ENCODE measurements at regions not wholly inside any gene's neighbourhood (a gene's known extent, or its start where the extent isn't known, plus 50 kb on each side); places are given as distances from the start of the nearest gene placed in this dataset.

DNA sequence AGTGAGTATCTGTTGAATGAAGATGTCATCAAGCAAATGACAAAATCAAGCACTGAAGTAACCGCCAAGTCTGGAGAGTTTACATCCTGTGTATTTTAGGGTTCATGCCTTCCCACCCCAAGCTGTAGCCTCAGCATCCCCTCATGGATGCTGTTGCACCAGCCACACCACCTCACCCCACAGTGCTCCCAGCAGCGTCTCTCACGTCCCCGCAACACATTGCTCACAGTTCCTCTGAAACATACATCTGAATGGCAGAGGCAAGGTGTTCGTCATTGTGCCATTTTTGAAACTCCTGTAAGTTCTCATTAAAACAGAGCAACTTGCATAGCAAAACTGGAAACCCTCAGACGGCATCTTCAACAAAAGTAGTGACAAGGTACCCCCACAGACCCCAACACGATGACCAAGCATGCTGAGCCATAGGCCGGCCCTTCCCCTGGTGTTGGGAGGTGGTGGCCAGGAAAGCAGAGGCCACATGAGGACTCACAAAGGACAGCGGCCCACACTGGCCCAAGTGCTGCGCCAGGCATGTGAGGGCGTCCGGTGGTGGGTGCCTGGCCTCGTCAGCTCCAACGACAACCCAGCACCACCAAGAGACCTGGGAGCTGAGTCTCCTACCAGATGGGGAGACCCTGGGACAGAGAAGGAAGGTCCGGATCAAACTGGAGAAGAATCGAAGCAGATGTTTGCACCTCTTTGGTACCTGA, 456.5 kb downstream of the EIPR1 start:
- no peak for DNase-seq
- 89 to 94% (median 93%) methylated on average over 16 of the region's 16 CpGs for WGBS, 3 donors
- TF ChIP-seq EP300 (IDR thresholded peaks at IDR 0.05): no peak
- TF ChIP-seq POLR2A (IDR thresholded peaks at IDR 0.05): no peak
- TF ChIP-seq, protein P1, sequence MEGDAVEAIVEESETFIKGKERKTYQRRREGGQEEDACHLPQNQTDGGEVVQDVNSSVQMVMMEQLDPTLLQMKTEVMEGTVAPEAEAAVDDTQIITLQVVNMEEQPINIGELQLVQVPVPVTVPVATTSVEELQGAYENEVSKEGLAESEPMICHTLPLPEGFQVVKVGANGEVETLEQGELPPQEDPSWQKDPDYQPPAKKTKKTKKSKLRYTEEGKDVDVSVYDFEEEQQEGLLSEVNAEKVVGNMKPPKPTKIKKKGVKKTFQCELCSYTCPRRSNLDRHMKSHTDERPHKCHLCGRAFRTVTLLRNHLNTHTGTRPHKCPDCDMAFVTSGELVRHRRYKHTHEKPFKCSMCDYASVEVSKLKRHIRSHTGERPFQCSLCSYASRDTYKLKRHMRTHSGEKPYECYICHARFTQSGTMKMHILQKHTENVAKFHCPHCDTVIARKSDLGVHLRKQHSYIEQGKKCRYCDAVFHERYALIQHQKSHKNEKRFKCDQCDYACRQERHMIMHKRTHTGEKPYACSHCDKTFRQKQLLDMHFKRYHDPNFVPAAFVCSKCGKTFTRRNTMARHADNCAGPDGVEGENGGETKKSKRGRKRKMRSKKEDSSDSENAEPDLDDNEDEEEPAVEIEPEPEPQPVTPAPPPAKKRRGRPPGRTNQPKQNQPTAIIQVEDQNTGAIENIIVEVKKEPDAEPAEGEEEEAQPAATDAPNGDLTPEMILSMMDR (IDR thresholded peaks at IDR 0.05): no peak

DNA sequence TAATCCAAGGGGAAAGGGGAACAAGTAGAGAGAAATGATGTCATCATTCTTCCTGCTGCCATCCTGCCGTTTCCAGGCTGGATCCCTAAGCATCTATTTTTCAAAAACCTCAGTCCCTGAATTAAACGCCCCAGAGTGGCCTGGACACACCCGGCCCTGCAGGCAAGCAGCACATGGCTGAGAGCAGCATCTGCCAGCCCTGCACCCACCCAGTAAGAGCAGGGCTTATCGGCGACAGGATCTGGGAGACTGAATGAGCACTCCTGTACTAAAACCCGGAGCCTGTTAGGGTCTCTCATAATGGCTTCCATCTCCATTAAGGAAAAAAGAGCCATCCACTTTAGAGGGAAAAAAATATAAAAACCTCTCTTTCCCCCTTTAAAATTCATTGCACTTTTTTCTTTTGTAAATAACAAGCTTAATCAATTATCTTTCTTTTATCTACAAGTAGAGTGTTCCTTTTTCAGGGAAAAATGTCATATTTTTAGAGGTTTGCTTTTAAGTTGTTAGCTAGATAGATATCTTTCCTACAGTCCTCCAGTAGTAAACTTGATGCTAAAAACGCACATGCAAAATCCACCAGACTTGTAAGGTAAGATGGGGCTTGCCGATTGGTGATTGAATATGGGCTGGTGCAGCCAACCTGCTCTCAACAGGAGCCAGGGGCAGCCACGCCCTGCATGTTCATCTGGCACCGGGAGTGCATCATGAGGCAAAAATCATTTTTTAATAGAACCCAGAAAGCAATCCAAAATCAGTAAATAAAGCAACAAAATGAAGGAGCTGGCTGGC, 457.8 kb downstream of the EIPR1 start:
- 50 to 62% (median 56%) methylated on average over 10 of the region's 10 CpGs for WGBS, 3 donors
- H3K36me3 ChIP-seq: no peaks in the 10 kb centered on the region
- H3K27ac ChIP-seq: no peak overlapping the region
- no peak overlapping the region for H3K4me3 ChIP-seq
- TF ChIP-seq EP300 (IDR thresholded peaks at IDR 0.05): no peak
- DNase-seq: no peak
- peaks cover 0 to 6% of the 10 kb centered on the region in 2 donors for H3K9me3 ChIP-seq
- H3K27me3 ChIP-seq: no peaks in the 10 kb centered on the region
- intact Hi-C loops (cut with DNase I): no loop called here
- H3K4me1 ChIP-seq (ENCODE audit: insufficient read depth): no peaks in the 10 kb centered on the region

More for the DNA sequence above, 456.5 kb downstream of the EIPR1 start:
- Histone ChIP-seq H3K27me3 (no peaks in the 10 kb centered on the region), H3K36me3 (no peaks in the 10 kb centered on the region), H3K4me3 (no peak overlapping the region), H3K27ac (no peak overlapping the region), H3K4me1 (ENCODE audit: insufficient read depth) (no peaks in the 10 kb centered on the region), H3K9me3 (peaks cover 0 to 6% of the 10 kb centered on the region in 2 donors)
- intact Hi-C loops (cut with DNase I): no loop called here

DNA sequence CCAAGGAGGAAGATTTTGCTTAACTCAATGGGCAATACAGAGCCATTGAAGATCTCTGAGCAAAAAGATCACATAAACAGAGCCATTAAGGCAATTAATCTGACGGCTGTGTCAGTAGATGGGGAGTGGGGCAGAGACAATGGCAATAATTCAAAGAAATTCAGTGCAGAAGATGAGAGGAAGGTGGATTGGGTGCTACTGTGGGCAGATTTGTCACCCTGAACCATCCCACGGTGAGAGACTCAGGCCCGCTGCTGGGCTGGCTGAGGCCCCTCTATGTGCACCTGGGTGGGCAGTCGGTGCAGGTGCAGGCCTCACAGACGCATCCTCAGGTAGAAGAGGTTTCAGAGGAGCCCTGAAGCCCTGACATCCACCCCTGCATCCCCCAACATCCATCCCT, 458.6 kb downstream of the EIPR1 start:
- intact Hi-C loops (cut with DNase I): no loop called here
- WGBS, 3 donors: 75 to 87% (median 75%) methylated on average over 5 of the region's 5 CpGs
- Histone ChIP-seq H3K27me3 (no peaks in the 10 kb centered on the region), H3K4me1 (ENCODE audit: insufficient read depth) (no peaks in the 10 kb centered on the region), H3K36me3 (no peaks in the 10 kb centered on the region), H3K4me3 (no peak overlapping the region), H3K27ac (no peak overlapping the region), H3K9me3 (peaks cover 0 to 6% of the 10 kb centered on the region in 2 donors)
- TF ChIP-seq EP300 (IDR thresholded peaks at IDR 0.05) (no peak), POLR2A (IDR thresholded peaks at IDR 0.05) (no peak)
- TF ChIP-seq, protein P1 (IDR thresholded peaks at IDR 0.05): no peak
- DNase-seq: no peak

DNA sequence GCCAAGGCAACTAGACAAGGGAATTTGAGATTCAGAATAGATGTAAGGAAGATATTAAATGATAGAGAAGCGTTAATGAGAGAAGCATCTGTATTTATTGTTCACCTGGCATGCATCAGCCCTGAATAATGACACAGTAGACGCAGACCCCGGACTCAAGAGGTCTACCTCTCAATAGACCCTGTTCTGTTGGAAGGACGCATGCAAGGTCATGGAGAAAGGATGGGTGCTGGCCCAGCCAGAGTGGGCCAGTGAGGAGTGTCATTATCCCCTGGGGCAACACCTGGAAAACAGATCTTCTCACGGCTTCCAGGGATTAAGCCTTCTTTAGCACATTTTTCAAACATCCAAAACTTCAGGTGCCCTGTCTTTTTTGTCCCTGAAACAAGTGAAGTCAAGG, 461.0 kb downstream of the EIPR1 start:
- TF ChIP-seq POLR2A (IDR thresholded peaks at IDR 0.05) (no peak), EP300 (IDR thresholded peaks at IDR 0.05) (no peak)
- TF ChIP-seq, protein P1 (IDR thresholded peaks at IDR 0.05): no peak
- H3K27me3 ChIP-seq: no peaks in the 10 kb centered on the region
- WGBS, 3 donors: 83 to 94% (median 91%) methylated on average over 5 of the region's 5 CpGs
- no peak overlapping the region for H3K27ac ChIP-seq
- no peaks in the 10 kb centered on the region for H3K36me3 ChIP-seq
- DNase-seq: no peak
- peaks cover 0 to 6% of the 10 kb centered on the region in 2 donors for H3K9me3 ChIP-seq
- H3K4me3 ChIP-seq: no peak overlapping the region
- intact Hi-C loops (cut with DNase I): no loop called here
- H3K4me1 ChIP-seq (ENCODE audit: insufficient read depth): no peaks in the 10 kb centered on the region

DNA sequence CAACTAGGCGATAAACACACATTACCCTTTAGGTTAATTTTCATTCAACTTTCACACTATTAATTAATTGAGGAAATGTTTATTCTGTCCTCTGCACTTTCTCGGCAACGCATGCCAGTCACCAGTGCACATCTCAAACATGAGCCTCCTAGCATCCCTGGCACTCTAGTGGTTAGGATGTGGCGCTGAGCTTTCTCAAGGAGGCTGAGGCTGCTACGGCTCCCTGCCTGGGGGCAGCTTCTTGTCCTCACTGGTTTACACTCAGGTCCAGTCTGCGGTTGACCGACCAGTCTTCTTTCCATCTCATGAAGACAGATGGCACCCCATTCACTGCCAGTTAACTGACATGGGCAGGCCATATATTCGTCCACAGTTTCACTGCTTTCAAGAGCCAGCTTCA, 463.4 kb downstream of the EIPR1 start:
- Histone ChIP-seq H3K9me3 (no peaks in the 10 kb centered on the region), H3K27ac (no peak overlapping the region), H3K4me1 (ENCODE audit: insufficient read depth) (no peaks in the 10 kb centered on the region), H3K4me3 (no peak overlapping the region), H3K27me3 (no peaks in the 10 kb centered on the region), H3K36me3 (no peaks in the 10 kb centered on the region)
- TF ChIP-seq EP300 (IDR thresholded peaks at IDR 0.05) (no peak), POLR2A (IDR thresholded peaks at IDR 0.05) (no peak)
- DNase-seq: no peak
- 74 to 82% (median 82%) methylated on average over 8 of the region's 8 CpGs for WGBS, 3 donors
- intact Hi-C loops (cut with DNase I): no loop called here
